Activated T-cell treated with anti-CD3 and anti-CD28 coated beads for 1 hour (primary cell): ENCODE measurements at regions not wholly inside any gene's neighbourhood (a gene's known extent, or its start where the extent isn't known, plus 50 kb on each side); places are given as distances from the start of the nearest gene placed in this dataset.

Source experiments
- DNase-seq: peaks from one replicate; pipeline ENCODE4 v3.0.0-alpha.2; 2020; ENCODE audit warnings: low read depth

GRCh38 chr7:136254148-136254547 is 277.0 kb upstream of the MTPN start:
- no peak for DNase-seq

- DNase-seq = no peak
These were observed 274.7 kb upstream of the MTPN start for GRCh38 chr7:136251826-136252225.

GRCh38 chr7:136247211-136247610 is 270.1 kb upstream of the MTPN start:
- DNase-seq = no peak

- DNase-seq = no peak
These were observed 268.3 kb upstream of the MTPN start for GRCh38 chr7:136245327-136246004.

GRCh38 chr7:136234040-136234439 is 256.9 kb upstream of the MTPN start:
- no peak for DNase-seq

GRCh38 chr7:136230210-136230609 is 253.1 kb upstream of the MTPN start:
- DNase-seq = no peak

GRCh38 chr7:136229790-136230189 is 252.6 kb upstream of the MTPN start:
- no peak for DNase-seq

- DNase-seq = no peak
These were observed 251.0 kb upstream of the MTPN start for GRCh38 chr7:136228171-136228570.

- DNase-seq = no peak
These were observed 237.2 kb upstream of the MTPN start for GRCh38 chr7:136214356-136214755.

GRCh38 chr7:136213012-136213411 is 235.9 kb upstream of the MTPN start:
- DNase-seq = no peak

- DNase-seq = no peak
These were observed 233.5 kb upstream of the MTPN start for GRCh38 chr7:136210664-136211063.

GRCh38 chr7:136210079-136210478 is 232.9 kb upstream of the MTPN start:
- no peak for DNase-seq

GRCh38 chr7:136205956-136206355 is 228.8 kb upstream of the MTPN start:
- DNase-seq = no peak

GRCh38 chr7:136198168-136198567 is 221.0 kb upstream of the MTPN start:
- DNase-seq = no peak

- DNase-seq = no peak
These were observed 217.7 kb upstream of the MTPN start for GRCh38 chr7:136194878-136195277.

GRCh38 chr7:136193940-136194339 is 216.8 kb upstream of the MTPN start:
- DNase-seq = no peak

- DNase-seq = no peak
These were observed 212.4 kb upstream of the MTPN start for GRCh38 chr7:136189506-136189998.

GRCh38 chr7:136186281-136186680 is 209.1 kb upstream of the MTPN start:
- DNase-seq = no peak

- DNase-seq = no peak
These were observed 207.6 kb upstream of the MTPN start for GRCh38 chr7:136184719-136185118.

- no peak for DNase-seq
These were observed 206.8 kb upstream of the MTPN start for GRCh38 chr7:136183981-136184380.

- no peak for DNase-seq
These were observed 203.8 kb upstream of the MTPN start for GRCh38 chr7:136180984-136181383.

- DNase-seq = no peak
These were observed 202.9 kb upstream of the MTPN start for GRCh38 chr7:136179851-136180721.

- no peak for DNase-seq
These were observed 202.0 kb upstream of the MTPN start for GRCh38 chr7:136179154-136179553.
